GM19351 (cell line): ENCODE measurements at regions not wholly inside any gene's neighbourhood (a gene's known extent, or its start where the extent isn't known, plus 50 kb on each side); places are given as distances from the start of the nearest gene placed in this dataset.
"Not testable (repeated sequence)": the region's sequence is repeated elsewhere in the genome, so short reads cannot be mapped to it uniquely, and the experiment has no call there.

Source experiments
- ATAC-seq: cut with Tn5 transposase; IDR thresholded peaks from one replicate; pipeline ENCODE4 v1.9.1; 2021; ENCODE audit warnings: mild to moderate bottlenecking, moderate library complexity; ENCODE audit not compliant: unreplicated experiment

- ATAC-seq: no peak
Observed at GRCh38 chr4:188992706-188993105, 853.5 kb downstream of the TRIML1 start.

- no peak for ATAC-seq
Observed at GRCh38 chr4:188993871-188994270, 854.6 kb downstream of the TRIML1 start.

- no peak for ATAC-seq
Observed at GRCh38 chr4:189001283-189001970, 862.2 kb downstream of the TRIML1 start.

- ATAC-seq: no peak
Observed at GRCh38 chr4:189001971-189002450, 862.8 kb downstream of the TRIML1 start.

- ATAC-seq: no peak
Observed at GRCh38 chr4:189002475-189002874, 863.2 kb downstream of the TRIML1 start.

- not testable (repeated sequence) for ATAC-seq
Observed at GRCh38 chr4:189010452-189011217, 871.4 kb downstream of the TRIML1 start.

- no peak for ATAC-seq
Observed at GRCh38 chr4:189021831-189022230, 882.6 kb downstream of the TRIML1 start.

GRCh38 chr4:189022440-189023035 lies 883.3 kb downstream of the TRIML1 start:
- no peak for ATAC-seq

GRCh38 chr4:189029976-189030504 lies 890.8 kb downstream of the TRIML1 start:
- no peak for ATAC-seq

GRCh38 chr4:189032606-189033338 lies 893.5 kb downstream of the TRIML1 start:
- no peak for ATAC-seq

- no peak for ATAC-seq
Observed at GRCh38 chr4:189033801-189034347, 894.6 kb downstream of the TRIML1 start.

GRCh38 chr4:189035091-189035490 lies 895.9 kb downstream of the TRIML1 start:
- ATAC-seq: no peak

GRCh38 chr4:189035654-189036053 lies 896.4 kb downstream of the TRIML1 start:
- ATAC-seq: no peak

- ATAC-seq: no peak
Observed at GRCh38 chr4:189036906-189037305, 897.7 kb downstream of the TRIML1 start.

- no peak for ATAC-seq
Observed at GRCh38 chr4:189046642-189047041, 894.0 kb upstream of the FRG1 start.

- no peak for ATAC-seq
Observed at GRCh38 chr4:189048119-189048518, 892.6 kb upstream of the FRG1 start.

- ATAC-seq: no peak
Observed at GRCh38 chr4:189049682-189050081, 891.0 kb upstream of the FRG1 start.

- ATAC-seq: no peak
Observed at GRCh38 chr4:189050643-189051042, 890.0 kb upstream of the FRG1 start.

GRCh38 chr4:189053621-189054020 lies 887.1 kb upstream of the FRG1 start:
- ATAC-seq: no peak

- ATAC-seq: no peak
Observed at GRCh38 chr4:189060104-189060503, 880.6 kb upstream of the FRG1 start.
